NCI-H446 treated with DMSO at 0.1 percent for 48 hours (cell line): ENCODE measurements at regions not wholly inside any gene's neighbourhood (a gene's known extent, or its start where the extent isn't known, plus 50 kb on each side); places are given as distances from the start of the nearest gene placed in this dataset.
"Not testable (repeated sequence)": the region's sequence is repeated elsewhere in the genome, so short reads cannot be mapped to it uniquely, and the experiment has no call there.

Experiments used
- DNase-seq: peaks from one replicate; lab custom pipeline; 2025; lab: John Stamatoyannopoulos, UW

DNA sequence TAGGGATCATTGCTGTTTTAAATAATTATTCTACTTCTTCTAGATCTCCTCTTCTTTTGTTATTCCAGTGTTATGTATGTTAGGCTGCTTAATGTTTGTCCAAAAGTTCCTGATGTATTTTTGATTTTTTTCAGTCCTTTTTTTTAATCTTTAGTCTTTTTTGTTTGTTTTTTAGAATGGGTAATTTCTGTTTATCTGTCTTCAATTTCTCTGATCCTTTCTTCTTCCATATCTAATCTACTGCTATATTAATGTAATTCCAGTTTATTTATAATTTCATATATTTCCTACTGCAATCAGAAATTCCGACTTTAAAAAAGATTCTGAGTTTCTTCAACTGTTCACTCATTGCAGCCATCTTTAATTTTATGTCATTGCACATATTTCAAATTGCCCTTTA lies 452.8 kb upstream of the POT1 start:
- DNase-seq, result no peak

DNA sequence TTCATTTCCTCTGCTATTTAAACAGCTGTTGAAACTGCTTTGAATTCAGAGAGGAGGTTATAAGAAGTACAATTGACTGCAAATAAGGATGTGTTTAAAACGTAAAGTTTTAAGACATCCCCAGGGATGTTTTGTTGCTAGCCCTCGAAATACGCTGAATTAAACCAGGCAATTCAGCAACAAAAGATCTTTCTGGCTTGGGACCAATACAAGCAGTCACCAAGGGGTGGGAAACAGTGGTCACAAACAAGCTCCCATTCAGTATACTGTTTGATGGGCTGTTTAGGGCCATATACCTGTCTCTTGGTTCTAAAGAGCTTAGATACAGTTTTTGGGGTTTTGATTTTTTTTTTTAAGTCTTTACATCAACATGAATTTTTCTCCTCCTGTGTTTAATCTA lies 446.3 kb upstream of the POT1 start:
- no peak for DNase-seq

DNA sequence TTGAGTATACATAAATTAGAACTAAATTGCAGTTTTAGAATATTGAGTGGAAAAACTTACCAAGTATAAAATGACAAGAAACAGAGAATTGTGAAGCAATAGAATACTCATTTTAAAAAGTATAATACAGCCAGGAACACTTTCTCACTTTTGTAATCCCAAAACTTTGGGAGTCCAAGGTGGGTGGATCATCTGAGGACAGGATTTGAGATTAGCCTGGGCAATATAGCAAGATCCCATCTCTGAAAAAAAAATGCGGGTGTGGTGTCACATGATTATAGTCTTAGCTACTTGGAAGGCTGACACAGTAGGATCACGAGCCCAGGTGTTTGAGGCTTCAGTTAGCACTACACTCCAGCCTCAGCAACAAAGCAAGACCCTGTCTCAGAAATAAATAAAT lies 440.9 kb upstream of the POT1 start:
- DNase-seq, result no peak

DNA sequence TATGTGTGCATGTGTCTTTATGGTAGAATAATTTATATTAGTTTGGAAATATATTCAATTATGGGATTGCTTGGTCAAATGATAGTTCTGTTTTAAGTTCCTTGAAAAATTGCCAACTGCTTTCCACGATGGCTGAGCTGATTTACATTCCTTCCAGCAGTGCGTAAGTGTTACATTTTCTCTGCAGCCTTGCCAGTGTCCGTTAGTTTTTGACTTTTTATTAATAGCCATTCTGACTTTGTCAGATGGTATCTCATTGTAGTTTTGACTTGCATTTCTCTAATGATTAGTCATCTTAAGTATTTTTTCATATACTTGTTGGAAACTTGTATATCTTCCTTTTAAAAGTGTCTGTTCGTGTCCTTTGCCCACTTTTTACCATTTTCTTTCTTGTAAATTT lies 434.2 kb upstream of the POT1 start:
- no peak for DNase-seq

DNA sequence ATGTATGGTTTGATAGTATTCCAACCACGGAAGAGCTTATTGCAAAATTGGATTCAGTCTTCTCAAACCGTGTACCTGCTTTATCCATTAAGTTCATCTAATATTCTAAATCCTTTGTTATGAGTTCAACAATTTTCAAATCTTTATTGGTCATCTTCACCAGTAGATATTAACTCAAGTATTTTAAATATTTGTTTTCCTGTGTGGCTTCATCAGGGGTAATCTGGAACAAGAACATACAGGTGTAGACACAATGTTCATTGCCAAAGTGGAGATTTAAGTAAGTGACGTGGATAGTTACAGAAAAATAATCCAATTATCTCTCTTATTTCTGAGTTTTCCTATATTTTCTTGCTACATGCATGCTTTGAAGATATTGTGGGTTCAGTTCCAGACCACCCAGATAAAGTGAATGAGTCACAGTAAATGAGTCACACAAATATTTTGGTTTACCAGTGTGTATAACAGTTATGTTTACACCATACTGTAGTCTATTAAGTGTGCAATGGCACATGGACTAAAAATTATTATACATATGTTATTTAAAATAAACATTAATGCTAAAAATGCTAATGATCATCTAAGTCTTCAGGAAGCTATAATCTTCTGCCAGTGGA lies 429.0 kb upstream of the POT1 start:
- no peak for DNase-seq

DNA sequence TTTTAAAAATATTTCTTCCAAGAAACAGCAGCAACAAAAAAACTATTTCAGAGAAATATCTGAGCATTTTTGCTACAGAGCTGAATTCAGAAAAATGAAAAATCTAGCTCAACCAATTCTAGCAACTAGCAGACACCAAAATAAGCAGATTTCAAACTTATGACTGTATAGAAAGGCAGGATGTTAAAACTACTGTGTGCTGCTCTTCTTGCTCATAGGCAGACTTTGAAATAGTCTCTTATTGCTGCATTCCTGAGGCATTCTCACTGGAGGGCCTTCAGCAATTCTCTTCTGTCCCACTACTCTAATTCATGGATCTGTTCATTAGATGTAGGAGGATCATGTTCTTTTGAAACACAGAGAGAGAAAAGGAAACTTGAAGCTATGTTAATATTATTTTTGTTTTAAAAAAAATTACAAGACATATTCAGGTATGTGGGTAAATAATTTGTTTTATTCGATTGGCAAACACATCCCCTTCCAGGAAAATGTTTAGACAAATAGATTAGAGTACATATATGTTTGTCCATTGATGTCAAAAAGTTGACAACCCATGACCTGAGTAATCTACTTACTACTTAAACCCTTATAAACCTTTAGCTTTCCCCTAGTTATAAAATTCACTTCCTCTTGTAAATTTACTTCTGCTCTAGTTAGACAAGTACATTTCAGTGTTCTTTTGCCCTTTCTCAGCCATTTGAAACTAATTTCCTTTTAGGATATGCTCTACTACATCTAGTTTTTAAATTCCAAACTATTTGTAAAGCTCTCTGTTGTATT lies 428.2 kb upstream of the POT1 start:
- no peak for DNase-seq

DNA sequence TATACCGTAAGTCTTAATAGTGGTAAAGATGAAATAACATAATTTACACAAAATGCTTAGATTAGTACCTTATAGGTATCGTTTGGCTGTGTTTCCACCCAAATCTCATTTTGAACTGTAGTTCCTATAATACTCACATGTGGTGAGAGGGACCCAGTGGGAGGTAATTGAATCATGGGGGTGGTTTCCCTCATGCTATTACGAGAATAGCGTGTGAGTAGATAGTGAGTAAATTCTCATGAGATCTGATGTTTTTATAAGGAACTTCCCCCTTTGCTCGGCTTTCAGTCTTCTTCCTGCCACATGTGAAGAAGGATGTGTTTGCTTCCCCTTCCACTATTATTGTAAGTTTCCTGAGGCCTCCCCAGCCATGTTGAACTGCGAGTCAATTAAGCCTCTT lies 426.3 kb upstream of the POT1 start:
- no peak for DNase-seq

DNA sequence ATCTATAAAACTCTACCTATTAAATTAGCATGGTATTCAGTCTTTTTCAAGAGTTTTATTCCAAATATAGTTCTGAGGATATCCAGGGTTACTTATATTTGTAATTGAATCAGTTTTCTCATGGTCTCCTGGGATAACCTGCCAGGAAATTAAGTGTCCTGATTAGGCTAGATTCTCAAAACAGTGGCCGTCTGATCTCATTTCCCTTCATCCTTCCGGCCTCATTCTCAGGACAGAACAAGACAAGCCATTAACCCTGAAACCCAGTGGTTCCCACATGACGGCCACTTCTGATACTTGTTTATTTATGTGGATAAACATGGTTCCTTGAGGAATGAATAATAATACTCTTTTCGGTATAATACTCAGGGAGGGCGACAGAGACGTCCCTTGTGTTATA lies 417.6 kb upstream of the POT1 start:
- DNase-seq, result no peak

DNA sequence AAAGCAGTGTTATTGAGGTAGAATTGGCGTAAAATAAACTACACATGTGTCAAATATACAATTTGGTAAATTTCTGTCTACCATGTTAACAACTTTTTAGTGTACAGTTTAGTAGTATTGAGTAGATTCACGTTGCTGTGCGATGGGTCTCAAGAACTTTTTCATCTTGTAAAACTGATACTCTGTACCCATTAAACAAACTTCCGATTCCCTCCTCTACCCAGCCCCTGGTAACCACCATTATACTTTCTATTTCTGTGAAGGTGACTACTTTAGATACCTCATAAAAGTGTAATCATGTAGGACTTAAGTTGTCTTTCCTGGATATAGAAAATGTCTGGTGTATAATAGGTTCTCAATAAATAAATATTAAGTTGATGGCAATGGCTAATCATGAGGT lies 408.5 kb upstream of the POT1 start:
- no peak for DNase-seq

DNA sequence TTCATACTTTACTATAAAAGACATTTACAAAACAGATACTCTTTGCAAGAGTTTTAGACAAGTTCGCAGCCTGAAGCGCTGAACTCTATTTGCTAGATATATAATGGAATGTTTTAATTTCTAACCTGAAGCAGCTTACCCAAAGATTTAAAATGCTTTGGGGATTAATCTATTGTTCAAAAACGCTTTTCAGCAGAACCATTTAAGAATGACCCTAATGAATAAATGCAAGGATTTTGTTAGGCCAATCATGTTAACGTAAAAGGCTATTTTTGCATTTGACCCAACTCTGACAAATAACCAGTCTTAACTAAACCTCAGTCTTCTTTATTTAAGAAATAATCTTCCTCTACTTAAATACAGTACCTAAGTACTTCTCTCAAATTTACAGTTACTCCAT lies 406.7 kb upstream of the POT1 start:
- no peak for DNase-seq

DNA sequence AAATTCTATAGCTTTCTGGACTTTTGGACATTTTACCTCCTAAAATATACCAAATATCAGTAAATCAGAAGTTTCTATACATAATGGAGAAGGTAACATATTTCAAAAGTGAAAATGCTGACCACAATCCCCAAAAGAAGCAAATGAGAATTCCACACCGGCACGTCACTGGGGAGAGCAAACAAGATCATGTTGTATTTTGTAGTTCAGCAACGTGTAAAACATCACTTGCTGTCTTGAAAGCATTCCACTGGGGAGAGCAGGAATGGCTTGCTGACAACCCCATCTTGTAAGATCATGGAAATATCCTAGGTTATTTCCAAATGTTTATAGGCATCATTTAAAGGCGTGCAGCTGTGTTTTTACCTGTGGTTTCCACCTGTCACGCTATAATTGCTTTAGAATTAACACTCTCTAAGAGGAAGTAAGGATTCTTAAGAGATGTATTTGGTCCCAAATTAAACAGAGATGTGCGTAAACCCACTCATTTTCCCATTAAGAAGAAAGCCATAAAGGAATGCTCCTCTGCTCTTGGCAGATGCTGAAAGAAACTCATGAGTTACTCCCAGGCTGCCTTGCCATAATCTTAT lies 397.1 kb upstream of the POT1 start:
- DNase-seq, result no peak

DNA sequence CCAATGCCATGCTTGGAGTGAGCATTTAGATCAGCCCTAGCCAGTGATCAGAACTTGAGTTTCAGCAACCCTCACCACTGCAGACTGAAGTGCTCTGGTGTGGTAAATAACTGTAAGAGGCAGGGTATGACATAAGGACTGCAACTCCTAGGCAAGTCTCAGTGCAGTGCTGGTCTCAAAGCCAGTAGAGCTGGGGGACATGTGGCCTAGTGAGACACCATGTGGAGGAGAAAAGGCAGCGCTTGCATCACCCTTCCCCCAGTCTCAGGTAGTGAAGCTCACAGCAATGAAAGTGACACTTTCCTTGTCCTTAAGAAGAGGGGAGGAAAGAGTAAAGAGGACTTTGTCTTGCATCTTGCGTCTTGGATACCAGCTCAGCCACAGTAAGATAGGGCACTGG lies 386.8 kb upstream of the POT1 start:
- peak; percentile 20 for DNase-seq

DNA sequence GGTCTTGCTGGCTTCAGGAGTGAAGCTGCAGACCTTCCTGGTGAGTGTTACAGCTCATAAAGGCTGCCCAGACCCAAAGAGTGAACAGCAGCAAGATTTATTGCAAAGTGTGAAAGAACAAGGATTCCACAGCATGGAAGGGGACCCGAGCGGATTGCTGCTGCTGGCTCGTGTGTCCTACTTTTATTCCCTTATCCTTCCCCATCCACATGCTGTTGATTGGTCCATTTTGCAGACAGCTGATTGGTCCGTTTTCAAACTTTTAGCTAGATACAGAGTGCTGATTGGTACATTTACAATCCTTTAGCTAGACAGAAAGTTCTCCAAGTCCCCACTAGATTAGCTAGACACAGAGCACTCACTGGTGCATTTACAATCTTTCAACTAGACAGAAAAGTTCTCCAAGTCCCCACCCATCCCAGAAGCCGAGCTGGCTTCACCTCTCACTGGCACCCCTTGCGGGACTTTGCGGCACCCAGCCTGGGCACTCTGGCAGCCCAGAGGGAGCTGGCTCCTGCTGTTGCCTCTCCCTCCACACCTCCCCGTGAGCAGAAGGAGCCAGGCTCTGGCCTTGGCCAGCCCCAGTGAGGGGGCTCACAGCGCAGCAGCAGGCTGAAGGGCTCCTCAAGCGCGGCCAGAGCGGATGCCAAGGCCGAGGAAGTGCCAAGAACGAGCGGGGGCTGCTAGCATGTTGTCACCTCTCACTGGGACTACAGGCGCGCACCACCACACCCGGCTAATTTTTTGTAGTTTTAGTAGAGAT lies 369.6 kb upstream of the POT1 start:
- no peak for DNase-seq

DNA sequence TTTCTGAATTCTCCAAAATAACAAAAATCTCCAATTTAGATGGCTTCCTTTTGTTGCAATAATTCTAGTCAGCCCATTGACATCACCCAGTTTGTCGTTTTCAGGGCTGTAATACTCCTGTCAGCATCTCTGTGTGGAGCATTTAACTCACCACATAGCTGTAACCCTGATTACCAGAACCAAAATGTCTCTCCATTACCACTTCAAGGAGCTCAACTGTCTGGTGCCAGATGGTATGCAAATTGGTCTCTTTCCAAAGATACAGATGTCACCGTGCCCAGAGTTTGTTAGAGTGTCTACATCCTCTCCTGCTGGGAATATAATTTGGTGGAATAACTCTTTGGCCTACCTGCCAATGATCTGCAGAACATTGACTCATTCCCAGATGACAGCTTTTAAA lies 350.3 kb upstream of the POT1 start:
- DNase-seq, result peak; percentile 97

DNA sequence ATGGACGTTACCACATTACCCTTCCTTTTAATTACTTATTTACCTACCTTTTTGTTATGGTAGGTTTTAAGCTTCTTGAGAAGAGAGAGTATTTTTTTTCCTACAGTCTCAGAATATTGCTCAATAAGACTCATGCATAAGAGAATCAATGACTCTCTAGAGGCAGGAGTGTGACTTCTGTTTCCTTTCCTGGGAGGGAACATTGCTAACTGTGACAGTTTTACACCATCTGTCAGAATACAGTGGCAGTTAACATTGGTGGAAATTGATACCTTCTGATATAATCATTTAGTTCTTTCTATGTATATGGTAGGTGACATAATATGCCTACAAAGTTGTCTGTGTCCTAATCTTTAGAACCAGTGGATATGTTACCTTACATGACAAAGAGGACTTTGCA lies 348.7 kb upstream of the POT1 start:
- DNase-seq, result no peak

DNA sequence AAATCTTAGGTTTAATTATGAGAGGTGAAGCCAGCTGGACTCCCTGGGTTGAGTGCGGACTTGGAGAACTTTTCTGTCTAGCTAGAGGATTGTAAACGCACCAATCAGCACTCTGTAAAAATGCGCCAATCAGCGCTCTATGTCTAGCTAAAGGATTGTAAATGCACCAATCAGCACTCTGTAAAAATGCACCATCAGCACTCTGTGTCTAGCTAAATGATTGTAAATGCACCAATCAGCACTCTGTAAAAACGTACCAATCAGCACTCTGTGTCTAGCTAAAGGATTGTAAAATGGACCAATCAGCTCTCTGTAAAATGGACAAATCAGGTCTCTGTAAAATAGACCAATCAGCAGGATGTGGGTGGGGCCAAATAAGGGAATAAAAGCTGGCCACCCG lies 345.1 kb upstream of the POT1 start:
- not testable (repeated sequence) for DNase-seq

DNA sequence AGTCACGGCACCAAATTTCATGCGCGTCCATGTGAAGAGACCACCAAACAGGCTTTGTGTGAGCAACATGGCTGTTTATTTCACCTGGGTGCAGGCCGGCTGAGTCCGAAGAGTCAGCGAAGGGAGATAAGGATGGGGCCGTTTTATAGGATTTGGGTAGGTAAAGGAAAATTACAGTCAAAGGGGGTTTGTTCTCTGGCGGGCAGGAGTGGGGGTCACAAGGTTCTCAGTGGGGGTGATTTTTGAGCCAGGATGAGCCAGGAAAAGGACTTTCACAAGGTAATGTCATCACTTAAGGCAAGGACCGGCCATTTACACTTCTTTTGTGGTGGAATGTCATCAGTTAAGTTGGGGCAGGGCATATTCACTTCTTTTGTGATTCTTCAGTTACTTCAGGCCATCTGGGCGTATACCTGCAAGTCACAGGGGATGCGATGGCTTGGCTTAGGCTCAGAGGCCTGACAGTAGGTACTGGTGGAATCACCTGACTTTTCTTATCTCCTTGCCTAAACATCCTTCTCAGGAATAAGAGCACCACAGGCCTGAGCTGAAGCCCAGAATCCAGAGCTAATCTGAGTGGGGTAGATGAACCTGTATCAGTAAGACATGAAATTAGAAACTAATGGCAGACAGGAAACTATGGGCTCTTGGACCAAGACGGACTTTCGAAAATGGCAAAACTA lies 334.7 kb upstream of the POT1 start:
- DNase-seq, result not testable (repeated sequence)

DNA sequence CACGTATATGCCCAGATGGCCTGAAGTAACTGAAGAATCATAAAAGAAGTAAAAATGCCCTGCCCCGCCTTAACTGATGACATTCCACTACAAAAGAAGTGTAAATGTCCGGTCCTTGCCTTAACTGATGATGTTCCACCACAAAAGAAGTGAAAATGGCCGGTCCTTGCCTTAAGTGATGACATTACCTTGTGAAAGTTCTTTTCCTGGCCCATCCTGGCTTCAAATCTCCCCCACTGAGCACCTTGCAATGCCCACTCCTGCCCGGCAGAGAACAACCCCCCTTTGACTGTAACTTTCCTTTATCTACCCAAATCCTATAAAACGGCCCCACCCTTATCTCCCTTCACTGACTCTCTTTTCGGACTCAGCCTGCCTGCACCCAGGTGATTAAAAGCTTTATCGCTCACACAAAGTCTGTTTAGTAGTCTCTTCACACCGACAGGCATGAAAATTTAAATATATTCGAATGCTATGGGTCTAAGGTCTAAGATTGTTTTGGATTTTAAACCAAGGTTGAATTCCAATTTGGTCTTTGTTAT lies 329.3 kb upstream of the POT1 start:
- DNase-seq, result not testable (repeated sequence)

DNA sequence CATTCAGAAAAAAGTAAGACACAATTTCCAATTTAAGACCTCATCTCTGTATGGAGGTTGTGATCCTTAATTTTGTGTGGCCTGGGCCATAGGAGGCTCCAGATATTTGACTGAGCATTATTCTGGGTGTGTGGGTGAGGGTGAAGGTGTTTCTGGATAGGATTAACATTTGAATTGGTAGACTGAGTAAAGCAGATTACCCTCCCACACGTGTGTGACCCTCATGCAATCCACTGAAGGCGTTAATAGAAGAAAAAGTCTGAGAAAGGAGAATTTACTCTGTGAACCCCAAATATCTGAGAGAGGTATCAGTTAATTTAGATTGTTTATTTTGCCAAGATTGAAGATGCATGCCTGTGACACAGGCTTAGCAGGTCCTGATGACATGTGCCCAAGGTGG lies 328.0 kb upstream of the POT1 start:
- no peak for DNase-seq

DNA sequence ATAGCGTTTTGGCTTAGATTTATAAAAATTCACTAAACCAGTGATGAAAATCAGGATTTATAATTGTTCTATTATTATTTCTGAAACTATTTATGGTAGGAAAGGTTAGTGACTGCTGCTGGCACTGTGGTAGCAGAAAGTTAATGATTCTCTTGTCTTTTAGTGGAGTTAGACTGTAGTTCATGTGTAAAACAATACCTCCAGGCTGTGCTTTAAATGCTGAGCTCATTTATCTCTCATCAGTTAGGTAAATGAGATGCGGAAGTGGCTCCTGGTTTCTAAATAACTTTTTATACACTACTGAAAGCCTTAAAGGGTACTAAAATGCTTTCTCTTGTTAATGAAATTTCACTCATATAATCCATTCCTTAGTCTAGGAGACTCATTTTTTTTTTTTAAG lies 326.8 kb upstream of the POT1 start:
- no peak for DNase-seq

DNA sequence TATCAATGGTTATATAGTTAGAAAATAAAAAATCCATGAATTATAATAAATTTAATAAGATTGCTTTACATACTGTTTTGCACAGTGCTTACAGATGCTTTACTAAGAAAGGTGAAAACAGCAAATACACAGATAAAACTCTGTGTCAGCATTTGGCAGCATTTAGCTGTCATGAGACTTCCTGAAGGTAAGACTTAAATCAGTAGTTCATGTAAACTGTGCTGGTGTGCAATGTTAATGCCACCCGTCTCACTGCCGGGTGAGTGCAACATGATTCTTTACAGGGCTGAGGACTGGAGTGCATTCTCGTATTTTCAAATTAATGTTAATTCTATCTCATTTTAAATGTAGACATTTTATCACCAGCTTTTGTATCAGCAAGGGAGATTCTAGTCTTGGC lies 326.2 kb upstream of the POT1 start:
- no peak for DNase-seq

DNA sequence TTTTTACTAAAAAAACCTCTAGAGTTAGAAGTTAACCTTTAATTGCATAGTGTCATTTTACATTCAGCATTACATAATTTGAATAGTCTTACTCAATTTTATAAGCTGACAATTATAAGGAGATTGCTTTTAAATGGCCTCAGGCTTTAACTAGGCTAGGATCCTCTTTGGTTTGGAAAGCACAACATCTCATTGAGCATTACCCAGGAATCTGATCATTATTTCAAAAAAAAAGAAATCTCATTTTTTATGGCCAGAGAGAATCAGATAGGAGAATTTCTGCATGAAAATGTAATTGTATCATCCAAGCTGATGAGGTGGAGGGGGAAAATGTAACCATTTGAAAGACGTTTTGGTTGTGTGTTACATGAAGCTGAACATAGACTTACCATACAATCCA lies 324.9 kb upstream of the POT1 start:
- no peak for DNase-seq
